LoVo (cell line): ENCODE measurements at regions not wholly inside any gene's neighbourhood (a gene's known extent, or its start where the extent isn't known, plus 50 kb on each side); places are given as distances from the start of the nearest gene placed in this dataset.
"Not testable (repeated sequence)": the region's sequence is repeated elsewhere in the genome, so short reads cannot be mapped to it uniquely, and the experiment has no call there.

ENCODE experiments used
- DNase-seq: peaks from one replicate; pipeline ENCODE4 v3.0.0-alpha.2; 2016; ENCODE audit warnings: low spot score

DNA sequence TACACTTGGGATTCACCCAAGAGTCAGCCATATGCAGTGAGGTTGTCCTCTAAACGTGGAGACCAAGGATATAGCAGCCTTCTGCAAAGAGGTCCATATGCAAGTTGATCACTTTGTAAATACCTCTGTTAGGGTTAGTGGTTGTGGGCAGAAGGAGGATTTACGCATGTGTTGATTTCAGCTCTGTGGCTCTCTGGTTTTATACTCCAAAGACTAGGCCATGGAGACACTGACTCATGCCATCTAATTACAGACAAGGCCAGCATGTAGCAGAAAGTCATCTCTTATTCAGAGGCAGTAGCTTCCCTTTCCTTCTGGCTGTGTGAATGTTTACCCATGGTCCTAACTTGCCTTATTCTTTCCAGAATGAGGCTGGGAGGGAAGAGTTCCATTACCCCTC, 140.9 kb upstream of the GOLGA6L4 start:
- DNase-seq, result not testable (repeated sequence)

DNA sequence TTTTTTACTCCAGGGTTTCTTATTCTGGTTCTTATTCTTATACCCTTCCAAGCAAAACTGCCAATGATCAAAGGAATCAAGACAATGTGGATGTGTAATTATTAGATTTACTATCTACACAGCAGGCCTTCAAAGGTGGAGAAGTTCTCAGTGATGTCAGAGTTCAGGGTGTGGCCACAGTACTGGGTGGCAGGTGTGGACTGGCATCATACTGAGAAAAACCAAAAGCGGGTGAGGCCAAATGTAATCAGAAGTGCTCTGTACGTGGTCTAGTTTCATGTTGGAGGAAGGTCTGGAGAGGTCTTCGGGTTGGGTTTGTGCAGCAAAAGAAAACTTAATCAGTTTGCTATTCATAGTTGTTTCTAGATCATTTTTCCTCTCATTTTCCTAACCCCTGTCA, 138.5 kb upstream of the GOLGA6L4 start:
- not testable (repeated sequence) for DNase-seq

DNA sequence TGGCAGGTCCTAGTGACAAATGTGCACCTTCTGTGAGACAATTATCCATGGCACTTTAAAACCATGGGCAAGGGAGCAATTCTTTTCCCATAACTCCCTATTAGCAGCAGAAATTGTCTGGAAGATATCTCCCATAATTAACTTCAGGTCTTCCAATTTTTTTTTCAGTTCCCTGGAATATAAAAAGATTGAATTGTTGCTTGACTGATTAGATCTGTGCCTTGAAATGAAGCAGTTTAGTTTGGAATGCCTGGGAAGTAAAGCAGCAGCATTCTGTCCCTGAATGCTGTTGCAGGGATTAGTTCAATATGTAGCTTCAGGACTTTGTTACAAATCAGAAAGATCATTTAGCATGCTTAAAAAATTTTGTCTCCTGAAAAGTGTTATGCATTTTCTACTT, 137.0 kb upstream of the GOLGA6L4 start:
- no peak for DNase-seq

DNA sequence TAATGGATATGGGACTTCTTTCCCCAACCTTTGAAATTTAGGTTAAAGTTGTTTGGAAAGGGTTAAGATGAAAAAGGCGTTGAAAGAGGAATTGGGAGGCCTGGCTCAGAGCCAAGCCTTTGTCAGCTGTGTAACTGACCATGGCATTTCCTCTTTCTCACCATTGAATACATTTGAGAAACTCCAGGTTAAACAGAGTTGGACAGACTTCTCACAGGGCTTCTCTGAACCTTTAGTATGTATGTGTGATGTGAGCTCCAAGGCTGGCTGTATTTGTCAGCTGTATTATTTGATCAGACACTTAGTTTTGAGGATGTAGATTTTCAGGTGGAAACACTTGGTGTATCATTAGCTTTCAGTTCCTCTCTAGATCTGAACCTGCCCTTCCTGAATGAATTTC, 136.4 kb upstream of the GOLGA6L4 start:
- DNase-seq, result no peak

DNA sequence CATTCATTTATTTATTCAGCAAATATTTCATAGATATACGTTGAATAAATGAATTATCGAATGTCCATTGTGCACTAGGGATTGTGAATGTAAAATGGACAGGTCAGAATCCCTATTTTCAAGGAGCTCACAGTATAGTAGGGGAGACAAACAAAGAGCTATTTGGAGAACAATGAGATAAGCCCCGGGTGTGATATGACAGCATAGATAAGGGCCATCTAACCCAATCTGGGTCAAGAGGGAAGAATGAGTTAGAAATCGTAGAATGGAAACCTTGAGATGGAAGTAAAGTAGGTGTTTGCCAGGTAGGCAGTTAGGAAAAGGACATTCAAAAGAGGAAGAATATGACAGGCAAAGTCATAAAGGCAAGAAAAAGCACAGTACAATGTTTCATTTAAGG, 132.2 kb upstream of the GOLGA6L4 start:
- no peak for DNase-seq

DNA sequence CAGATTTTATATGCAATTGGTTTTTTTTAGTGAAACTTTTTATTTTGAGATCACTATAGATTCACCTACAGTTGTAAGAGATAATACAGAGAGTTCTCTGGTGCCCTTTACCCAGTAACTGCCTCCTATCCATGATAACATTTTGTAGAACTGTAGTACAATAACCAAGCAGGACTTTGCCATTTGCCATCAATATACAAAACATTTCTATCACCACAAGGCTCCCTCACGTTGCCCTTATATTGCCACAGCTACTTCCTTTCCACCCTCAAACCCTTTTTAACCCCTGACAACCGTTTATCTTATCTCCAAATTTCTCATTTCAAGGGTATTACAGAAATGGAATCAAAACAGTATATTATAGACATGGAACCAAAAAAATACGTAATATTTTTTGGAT, 130.7 kb upstream of the GOLGA6L4 start:
- DNase-seq, result no peak

DNA sequence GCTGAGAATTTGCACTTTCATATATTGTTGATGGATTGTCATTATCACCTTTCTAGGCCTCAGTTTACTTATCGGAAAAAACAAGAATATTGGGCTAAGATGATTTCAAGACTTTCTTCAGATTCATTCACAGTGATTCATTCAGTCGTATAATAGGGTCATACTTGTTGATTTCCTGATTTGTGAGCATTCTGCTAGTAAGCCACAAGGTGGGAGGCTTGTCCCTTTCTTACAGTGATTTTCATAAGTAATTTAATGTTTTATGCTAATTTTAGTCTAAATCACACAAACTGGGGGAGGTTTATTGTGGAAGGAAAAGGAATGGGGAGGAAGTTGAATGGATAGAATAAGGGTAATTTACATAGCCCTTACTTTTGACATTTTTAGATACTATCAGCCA, 126.8 kb upstream of the GOLGA6L4 start:
- no peak for DNase-seq

DNA sequence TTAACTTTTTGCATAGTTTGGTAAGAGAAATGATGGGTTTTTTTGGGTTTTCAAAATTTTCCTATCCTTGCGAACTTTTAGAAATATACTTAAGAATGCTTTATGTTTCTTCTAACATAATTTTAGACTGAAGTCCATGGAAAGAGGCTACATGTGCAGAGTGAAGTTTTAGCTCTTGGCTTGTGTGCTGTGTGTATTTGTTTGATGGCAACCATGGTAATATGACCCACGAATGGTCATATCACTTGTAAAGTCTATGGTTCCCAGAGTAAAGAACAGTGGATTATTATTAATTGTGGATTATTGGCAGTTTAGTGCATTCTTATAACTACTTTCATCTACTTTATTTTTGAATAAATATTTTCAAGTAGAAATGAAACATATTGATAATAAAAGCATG, 124.0 kb upstream of the GOLGA6L4 start:
- DNase-seq, result no peak

DNA sequence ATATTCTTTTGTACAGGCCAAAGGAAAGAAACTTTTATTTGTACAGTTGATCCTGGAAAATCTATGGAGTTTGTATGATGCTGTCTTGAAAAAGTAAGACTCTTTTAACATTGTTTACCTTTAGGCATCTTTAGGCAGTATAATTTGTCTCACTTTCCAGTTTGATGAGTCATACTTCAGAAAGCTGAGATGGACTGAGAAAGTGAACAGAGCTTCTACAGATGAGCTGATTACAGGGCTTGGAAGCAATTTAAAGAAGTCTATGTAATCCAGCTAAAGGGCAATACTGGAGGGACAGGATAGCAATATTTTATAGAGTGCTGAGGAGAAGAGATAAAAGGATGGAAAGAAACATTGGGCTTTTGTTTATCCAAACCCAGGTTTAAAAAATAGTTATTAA, 123.5 kb upstream of the GOLGA6L4 start:
- peak; percentile 25 for DNase-seq

DNA sequence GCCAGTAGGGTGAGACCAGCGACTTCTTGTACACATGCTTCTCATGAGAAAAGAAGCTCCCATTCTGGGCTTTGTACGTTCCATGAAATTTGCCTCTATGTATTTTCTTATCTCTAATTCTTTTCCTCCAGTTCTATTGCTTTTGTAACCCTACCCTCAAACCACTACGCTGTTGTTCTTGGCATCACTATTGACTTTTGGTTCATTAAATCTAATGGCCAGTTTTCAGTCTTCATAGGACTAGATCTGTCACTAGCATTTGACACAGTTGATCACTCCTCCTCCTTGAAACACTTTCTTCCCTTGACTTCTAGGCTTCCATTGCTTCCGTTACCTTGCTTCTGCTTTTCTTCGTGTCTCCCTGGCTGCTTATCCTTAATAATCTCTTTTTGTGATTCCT, 121.7 kb upstream of the GOLGA6L4 start:
- DNase-seq, result no peak

DNA sequence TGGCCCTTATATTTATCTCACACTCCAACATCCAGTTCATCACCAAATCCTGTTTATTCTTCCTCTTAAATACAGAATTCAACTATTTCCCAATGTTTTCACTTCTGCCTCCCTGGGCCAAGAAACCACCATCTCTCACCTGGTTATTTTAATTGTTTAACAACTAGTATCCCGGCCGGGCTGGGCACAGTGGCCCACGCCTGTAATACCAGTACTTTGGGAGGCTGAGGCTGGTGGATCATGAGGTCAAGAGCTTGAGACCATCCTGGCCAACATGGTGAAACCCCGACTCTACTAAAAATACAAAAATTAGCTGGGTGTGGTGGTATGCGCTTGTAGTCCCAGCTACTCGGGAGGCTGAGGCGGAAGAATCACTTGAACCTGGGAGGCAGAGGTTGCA, 120.9 kb upstream of the GOLGA6L4 start:
- DNase-seq, result not testable (repeated sequence)

DNA sequence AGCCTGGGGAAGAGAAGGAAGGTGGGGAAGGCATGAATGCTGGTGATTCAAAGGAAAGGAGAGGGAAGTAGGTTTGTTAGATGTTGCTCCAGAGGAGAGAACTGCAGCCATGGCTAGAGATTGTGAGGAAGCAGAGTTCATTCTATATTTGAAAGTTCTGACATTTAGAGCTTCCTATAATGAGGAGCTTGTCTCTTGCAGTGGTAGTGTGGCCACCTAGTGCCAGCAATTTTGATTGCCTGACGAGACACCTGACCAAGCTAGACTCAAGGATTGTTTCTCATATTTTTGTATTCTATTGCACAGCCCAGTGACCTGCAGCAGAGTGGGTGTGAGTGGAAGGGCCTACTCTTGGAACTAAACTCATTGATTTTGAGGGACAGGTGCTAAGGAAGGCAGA, 116.2 kb upstream of the GOLGA6L4 start:
- DNase-seq, result not testable (repeated sequence)

DNA sequence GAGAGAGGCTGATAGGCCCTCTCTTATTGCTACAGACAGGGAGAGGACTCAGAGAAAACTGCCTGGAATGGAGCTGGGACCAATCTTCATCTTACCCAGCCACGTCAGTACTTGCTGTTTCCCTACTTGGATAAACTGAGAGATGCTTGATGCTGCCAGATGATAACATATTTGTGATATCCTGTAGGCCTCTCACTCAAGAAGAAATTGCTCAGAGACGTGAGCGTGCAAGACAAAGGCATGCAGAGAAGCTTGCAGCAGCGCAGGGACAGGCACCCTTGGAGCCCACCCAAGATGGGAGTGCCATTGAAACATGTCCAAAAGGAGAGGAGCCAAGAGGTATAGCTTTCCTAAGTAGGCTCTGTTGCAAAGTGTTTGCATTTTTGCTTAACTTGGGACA, 114.7 kb upstream of the GOLGA6L4 start:
- not testable (repeated sequence) for DNase-seq

DNA sequence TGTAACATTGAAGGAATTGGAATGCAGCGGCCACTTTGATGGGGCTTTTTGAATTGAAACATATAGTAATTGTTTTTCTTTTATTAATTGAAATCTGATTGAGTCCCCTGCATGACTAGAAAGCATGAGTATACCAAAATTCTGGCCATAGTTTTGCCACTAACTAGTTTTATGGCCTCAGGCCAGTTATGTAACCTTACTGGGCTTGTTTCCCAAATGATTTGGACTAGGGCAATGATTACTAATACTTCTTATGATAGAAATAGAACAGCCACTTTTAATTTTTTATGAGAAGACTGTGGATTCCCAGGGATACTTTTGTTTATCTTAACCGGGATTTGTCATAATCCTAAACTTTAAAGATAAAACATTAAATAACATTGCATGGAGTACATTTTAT, 106.9 kb upstream of the GOLGA6L4 start:
- not testable (repeated sequence) for DNase-seq

DNA sequence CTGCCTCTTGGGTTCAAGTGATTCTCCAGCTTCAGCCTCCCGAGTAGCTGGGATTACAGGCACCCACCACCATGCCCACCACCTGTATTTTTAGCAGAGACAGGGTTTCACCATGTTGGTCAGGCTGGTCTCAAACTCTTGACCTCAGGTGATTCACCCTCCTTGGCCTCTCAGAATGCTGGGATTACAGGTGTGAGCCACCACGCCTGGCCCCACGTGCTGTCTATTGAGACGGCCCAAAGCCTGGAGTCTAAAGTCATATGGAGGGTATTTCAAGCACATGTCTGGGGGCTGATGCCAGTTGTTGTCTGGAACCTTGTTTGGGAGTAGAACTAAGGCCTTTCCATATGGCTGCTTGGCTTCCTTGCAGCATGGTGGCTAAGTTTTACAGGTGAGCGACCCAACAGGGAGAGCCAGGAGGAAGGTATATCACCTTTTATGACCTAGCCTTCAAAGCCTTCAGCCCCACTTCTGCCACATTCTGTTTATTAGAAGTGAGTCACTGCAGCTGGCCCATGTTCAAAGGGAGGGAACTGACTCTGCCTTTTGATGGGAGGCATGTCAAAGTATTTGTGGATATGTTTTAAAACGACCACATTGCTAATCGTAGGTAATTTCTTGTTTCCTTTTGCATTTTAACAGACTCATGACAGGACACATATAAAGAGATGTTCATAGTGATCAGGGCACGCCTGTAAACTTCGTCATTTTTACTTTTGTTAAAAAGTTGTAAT, 105.3 kb upstream of the GOLGA6L4 start:
- DNase-seq, result peak; percentile 62

DNA sequence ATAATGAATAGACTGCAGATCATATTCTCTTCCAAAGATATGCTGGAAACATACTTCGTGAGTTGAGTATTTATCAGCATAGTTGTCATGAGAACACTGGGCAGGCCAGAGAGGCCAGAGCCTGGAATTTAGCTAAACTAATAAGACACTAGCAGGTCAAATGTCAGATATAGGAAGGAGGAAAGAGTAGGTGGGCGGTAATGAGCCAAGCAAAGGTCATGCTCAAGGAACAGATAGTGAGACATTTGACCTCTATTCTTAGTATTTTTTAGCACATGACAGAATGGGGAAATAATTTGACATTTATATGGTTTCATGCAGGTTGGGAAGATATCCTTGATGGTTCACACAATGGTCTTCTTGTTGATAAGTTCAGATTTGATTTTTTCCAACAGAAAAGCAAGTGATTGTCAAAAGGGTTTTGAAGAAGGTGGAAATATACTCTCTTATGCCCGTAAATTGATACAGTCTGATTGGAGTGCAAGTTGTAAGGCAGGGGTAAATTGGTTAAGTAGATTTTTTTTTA, 99.6 kb upstream of the GOLGA6L4 start:
- not testable (repeated sequence) for DNase-seq

DNA sequence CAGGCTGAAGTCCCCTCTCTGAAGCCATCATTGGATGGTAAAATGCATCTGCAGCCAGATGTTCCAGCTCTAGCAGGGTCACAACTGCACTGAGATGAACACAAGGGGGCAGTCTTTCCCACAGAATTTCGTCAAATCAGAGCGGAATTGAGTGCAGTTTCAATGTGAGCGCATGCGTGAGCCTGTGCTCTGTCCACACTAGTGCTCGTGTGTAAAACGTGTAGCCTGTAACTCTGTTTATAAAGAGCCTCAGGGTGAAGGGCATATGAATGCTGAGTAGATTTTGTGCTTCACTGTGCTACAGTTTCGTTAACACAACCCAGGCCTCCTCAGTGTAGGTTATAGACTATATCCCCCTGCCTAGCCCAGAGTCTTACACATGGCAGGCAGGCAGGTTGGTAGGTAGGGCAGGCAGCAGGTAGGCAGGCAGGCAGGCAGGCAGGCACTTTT, 92.7 kb upstream of the GOLGA6L4 start:
- DNase-seq, result peak; percentile 79

DNA sequence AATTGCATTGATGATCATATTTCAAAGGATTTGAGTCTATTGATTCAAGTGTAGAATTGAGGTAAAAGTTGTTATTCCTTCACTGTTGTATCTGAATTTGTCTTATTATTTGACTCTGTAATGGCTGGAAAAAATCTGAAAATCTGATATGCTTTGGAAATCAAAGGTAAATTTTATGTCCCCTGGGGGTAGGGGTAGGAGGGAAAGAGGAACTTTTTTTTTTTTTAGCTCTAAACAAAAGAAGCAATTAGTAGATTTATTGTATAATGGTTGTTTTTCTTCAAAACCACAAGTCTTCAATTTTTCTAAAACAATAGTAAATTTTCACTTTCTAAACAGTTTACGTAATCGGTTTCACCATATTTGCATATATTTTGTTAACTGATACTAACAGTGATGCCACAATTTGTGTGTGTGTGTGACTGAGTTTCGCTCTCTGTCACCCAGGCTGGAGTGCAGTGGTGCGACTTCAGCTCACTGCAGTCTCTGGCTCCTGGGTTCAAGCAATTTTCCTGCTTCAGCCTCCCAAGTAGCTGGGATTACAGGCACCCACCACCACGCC, 91.7 kb upstream of the GOLGA6L4 start:
- no peak for DNase-seq

DNA sequence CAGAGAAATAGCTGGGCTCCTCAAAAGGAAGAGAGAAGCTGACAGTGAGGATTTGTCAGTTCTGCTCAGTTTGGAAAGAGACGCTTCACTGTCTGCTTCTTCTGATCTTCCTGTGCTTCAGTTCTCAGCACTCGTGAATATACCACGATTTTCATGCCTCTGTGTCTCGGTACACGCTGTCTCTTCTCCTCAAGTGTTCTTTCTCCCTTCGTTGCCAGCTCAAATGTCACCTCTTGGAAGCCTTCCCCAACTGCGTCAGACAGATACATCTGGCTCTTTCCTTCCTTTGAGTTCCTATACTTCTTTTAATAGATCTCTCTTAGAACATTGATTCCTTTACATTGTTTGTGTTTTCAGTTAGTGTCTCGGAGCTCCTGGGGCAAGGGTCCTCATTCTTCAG, 90.6 kb upstream of the GOLGA6L4 start:
- not testable (repeated sequence) for DNase-seq

DNA sequence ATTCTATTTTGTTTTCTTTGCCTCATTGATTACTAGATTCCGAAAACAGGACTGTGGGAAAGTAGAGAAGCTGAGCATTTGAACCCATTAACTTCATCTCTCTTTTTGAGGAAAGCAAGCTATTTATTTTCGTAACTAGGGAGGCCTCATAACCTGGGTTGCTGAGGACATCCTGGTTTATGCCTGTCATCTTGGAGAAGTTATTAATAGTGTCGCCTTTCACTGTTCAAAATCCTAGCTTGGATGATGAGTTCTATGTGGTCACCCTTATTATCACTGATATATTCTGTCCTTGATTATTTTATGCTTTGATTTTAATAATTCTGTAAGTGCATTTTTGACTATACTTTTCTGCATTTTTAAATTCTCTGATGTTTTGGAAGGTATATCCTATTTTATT, 89.3 kb upstream of the GOLGA6L4 start:
- not testable (repeated sequence) for DNase-seq

DNA sequence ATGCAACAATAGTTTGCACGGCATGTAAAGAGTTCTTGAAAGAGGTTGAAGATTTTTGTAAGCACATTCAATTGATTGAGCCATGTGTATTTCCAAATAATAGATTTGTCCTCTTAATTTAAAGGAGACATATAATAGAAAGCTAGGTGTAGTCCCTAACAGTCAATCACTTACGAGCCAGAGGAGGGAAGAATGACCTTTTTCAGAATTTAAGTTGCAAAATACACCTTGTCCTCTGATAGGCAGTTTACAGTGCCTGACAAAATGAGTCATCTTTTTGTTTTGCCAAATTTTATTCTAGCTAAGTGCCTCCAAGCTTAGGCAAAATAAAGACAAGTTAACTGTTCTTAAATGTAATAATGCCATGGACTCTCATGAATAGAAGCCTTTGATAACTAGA, 88.3 kb upstream of the GOLGA6L4 start:
- not testable (repeated sequence) for DNase-seq

DNA sequence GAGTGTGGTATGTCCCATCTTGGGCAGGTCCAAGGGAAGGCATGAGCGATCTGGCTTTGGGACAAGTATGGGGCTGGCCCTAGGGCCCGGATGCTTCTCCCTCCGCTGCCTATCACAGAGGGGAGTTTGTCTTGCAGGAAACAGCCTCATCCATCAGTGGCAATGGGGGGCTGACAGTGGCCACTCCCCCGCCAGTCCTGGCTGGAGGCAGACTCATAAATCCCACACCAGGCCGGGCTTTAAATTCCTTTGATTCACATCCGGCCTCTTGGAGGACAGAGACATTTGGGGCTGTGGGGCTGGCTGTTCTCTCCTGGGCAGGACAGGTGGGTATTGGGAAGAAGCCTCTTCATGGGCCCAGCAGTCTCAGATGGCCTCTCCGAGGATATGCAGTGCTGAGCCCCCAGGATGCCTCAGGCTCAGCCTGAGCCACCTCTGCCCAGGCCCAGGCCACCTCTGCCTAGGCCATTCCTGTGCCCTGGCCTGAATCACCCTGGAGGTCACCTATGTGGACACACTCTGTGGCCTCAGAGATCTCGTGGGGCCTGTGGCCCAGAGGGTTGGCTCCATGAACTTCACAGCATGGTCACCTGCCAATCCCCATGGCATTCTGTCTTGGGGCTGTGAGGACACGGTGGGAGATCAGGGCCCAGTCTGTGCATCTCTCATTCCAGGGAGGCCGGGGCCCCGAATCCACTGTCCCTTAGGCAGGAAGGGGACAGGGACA, 84.2 kb upstream of the GOLGA6L4 start:
- no peak for DNase-seq

DNA sequence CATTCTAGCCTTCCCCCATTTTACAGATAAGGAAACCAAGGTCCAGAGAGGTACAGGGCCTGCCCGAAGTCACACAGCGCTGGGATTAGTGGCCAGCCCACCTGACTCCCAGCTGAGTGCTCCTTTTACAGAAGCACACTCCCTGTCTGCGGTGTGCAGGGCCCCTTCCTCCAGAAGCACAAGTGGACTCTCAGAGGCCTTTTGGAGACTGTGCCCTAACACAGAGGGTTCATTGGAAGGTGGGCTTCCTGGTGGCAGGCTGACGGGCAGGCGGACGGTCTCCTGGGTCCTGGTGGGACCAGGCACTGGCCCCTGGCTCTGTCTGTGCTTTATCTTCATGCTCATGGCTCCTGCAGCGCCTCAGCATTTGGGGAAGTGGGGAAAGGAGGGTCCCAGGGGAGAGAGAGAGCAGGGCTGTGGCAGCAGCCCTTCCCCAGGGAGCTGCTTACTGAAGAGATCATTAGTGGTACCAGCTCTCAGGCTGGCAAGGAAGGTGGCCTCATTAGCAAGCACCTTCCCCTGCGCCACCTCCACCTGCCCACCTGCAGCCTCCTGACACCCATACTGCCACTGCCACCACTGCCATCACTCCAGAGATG, 83.1 kb upstream of the GOLGA6L4 start:
- DNase-seq, result not testable (repeated sequence)
